HG03469 (cell line): ENCODE measurements at regions not wholly inside any gene's neighbourhood (a gene's known extent, or its start where the extent isn't known, plus 50 kb on each side); places are given as distances from the start of the nearest gene placed in this dataset.

ENCODE experiments used
- ATAC-seq: cut with Tn5 transposase; IDR thresholded peaks from one replicate; pipeline ENCODE4 v1.9.1; 2021; ENCODE audit warnings: mild to moderate bottlenecking, moderate library complexity, moderate number of reproducible peaks; ENCODE audit not compliant: unreplicated experiment

DNA sequence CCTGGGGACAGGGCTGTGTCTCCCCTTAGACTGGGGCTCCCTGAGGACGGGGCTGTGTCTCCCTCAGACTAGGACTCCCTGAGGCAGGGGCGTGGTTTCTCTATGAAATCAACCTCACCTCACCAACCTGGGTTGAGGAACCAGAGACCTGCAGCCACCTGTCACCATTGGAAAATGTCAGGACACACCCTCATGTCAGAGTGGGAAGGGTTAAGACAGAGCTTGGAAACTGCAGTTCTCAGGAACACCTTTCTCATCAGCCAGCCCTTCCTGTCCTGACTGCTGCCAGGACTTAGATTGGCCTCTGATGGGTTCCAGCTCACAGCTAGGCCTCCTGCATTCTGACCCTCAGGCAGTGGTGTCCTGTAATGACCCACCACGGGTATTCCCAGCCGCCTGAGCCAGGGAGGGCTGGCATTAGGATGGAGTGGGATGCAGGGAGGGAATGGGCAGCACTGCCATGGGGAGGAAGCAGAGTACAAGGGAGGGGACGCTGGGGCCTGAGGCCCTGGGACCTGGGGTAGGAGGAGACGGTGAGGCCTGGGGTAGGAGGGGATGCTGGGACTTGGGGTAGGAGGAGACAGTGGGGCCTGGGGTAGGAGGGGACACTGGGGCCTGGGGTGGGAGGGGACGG, 76.3 kb downstream of the MRPL14 start:
- ATAC-seq: no peak

DNA sequence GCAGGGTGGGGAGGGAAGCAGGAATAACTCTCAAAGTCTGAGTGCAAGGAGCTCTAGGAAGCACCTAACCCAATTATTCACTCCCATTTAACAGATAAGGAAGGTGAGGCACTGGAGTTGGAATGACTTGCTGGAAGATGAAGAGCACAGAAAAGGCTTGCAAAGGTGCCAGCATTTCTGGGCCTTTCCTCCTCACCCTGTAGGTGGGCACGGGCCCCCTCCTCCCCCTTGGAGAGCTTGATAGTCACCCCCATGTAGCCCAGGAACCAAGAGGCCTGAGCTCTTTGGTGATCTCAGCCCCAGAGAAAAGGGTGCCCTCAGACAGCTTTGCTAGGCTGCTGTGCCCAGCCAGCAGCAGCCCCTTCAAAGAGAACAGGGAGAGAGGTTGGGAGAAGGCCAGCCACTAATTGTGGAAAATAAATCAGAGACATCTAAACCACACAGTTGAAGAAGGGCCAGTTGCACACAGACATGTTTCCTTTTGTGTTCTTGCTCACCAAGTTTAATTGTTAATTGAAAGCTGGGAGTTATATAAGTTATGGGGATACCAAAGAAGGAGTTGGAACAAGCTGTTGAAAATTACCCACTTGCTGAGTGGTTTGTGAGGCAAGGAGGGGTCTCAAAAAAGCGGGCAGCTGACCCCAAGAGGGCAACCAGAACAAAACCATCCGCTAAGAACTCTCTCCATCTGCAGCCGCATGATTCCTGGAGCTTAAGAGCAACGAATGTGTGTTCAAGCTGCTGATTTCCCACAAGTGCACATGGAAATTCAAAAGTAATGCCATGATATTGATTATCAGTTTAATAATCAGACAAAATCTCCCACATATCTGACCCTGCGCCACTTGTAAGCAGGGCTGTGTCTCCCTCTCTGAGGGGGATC, 77.0 kb downstream of the MRPL14 start:
- ATAC-seq: no peak

- no peak for ATAC-seq
These were observed 77.9 kb downstream of the MRPL14 start for GRCh38 chr6:44049163-44049988.

DNA sequence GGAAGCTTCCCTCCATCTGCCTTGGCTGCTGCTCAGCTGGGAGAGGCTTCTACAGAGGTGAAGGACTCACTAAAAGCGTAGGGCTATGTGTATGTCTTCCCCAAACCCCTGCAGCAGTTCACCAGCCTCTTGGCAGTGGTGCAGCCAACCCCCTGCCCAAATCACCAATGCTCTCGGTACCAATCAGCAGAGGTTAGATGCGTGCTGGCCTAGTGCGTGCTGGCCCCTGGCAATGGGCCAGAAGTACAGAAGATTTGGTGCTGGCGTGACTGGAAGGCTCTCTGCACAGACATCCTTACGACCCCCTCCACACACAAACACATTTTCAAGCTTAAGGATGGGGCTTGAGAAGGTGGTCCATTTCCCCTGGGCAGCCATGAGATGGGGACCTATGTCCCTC, 79.0 kb downstream of the MRPL14 start:
- ATAC-seq: no peak

DNA sequence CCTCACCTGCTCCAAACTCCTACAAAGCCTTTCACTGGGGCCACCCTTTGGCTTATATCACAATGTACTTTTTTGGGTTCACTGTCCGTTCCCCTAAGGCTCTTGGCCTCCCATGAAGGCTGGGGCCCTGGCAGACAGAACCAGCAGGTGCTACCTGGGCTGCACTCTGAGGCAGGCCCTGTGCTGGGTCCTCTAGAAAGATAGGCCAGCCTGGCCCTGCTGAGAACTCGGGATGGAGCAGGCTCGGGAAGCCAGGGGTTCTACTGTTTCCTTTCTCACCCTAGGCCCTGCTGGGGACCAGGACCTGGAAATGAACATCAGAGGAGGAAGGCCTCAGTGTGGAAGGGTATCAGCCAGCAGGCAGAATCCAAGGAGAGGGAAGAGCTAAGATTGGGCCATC, 79.5 kb downstream of the MRPL14 start:
- ATAC-seq: no peak

- no peak for ATAC-seq
These were observed 80.1 kb downstream of the MRPL14 start for GRCh38 chr6:44047179-44047546.

- ATAC-seq: no peak
These were observed 80.6 kb downstream of the MRPL14 start for GRCh38 chr6:44046516-44047178.

DNA sequence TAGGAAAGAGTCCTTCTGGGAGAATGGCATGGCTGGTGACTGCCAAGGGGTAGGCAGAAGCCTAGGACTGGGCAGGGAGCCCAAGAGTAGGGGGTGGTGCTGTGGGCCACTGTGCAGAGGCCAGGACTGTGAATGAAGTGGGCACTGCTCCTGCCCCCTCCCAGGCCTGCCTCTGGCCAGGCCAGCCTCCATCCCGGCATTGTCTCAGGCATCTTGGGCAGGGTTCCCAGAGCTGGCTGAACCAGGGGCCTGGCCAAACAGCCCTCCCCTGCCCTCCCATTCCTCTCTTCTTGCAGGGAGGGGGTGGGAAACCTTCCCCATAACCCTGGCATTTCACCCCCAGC, 81.6 kb downstream of the MRPL14 start:
- ATAC-seq: no peak

DNA sequence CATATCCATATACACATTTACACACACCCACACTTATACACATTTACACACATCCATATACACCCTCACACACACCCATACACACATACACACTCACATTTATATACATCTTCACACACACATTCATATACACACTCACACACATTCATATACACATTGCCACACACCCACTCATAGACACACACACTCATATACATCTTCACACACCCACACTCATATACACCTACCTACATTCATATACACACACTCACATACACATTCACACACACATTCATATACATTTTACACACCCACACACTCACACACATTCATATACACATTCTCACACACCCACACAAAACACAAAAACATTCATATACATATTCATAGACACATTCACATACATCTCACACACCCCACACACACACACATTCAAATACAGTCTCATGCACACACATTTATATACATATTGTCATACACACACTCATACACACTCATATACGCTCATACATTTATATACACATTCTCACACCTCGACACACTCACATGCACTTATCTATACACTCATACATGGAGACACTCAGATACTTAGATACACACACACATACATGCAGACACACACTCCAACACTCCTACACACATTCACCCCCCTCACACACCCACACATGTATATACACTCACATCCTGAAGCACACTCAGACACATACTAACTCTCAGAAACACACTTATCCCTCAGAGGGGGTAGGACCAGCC, 82.1 kb downstream of the MRPL14 start:
- no peak for ATAC-seq

DNA sequence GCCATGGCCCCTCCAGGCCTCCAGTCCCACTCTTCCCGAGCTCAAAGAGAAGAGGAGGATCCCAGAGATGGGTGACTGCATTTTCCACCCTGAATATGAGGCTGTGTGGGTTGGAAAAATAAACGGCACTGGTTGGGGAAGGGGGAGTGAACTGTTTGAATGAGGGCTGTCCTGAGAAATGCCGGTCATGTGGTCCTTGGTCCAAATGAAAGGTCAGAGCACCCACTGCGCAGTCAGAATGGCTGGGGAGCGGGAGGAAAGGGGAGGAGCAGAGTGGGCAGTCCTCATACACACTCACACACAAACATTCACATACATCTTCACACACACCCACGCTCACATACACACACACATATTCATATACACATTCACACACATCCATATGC, 83.1 kb downstream of the MRPL14 start:
- ATAC-seq: no peak

GRCh38 chr6:44043479-44044153, 83.6 kb downstream of the MRPL14 start:
- no peak for ATAC-seq

- ATAC-seq: no peak
These were observed 84.2 kb downstream of the MRPL14 start for GRCh38 chr6:44042989-44043478.

- ATAC-seq: no peak
These were observed 84.8 kb downstream of the MRPL14 start for GRCh38 chr6:44042261-44042988.

DNA sequence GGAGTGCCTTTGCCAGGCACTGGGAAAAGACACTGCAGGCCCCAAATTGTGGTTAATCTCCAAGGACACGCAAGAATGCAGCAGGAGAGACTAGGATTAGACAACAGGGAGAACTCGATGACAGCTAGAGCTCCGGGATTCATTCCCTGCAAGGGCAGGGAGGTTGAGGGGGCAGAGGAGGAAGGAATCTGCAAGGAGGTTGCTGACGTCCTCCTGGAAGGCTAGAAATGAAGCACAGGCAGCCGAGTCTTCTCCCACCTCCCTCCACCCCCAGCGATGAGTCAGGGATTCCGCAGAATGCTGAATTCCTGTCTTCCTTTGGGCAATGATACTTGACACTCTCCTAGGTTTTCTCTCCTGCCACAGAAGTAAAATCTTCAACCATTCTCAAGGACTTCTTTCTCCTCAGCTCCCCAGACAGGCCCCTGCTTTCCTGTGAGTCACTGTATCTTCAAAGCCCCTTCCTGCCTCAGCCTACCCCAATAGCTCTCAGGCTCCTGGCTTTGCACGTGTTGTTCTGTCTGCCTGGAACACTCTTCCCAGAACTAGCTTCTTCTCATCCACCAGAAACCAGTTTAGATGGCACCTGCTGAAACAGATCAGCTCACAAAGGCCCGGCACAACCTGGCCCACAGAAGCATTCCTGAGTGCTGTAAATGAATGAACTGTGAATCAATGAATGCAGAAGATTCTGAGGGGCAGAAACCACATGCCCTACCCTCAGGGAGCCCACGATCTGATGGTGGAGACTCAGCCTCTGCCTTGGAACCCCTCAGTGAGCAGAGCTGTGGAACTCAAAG, 85.6 kb downstream of the MRPL14 start:
- no peak for ATAC-seq

GRCh38 chr6:44040786-44041185, 86.5 kb downstream of the MRPL14 start:
- ATAC-seq: no peak

DNA sequence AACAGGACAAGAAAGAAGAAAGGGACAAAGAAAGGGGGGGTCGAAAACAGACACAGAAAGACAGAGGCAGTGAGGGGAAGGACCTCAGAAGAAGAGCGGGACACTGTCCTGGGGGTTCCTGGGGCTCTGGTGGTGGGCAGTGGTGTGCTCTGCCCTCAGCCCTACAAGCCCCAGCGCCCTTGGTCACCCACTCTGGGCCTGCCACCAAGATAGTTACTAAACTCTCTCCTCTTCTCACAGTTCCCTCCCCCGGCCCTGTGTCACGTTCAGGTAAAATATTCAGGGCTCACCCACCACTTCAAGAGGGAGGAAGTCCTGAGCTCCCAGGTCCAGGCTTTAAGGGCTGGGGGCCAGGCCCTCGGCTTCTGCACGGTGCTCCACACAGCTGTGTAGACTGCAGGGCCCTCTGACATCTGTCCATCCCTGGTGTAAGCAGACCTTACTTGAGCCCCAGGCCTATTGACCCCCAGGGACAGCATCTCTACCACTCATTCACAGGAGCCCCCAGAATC, 87.4 kb downstream of the MRPL14 start:
- no peak for ATAC-seq

GRCh38 chr6:44039191-44039719, 88.0 kb downstream of the MRPL14 start:
- ATAC-seq: no peak

- no peak for ATAC-seq
These were observed 88.6 kb downstream of the MRPL14 start for GRCh38 chr6:44038543-44039065.
